GM19043 (cell line): ENCODE measurements at regions not wholly inside any gene's neighbourhood (a gene's known extent, or its start where the extent isn't known, plus 50 kb on each side); places are given as distances from the start of the nearest gene placed in this dataset.
A peak's percentile ranks its signal among the peaks of the same experiment; 100 is the strongest.

Experiments used
- ATAC-seq: cut with Tn5 transposase; IDR thresholded peaks from one replicate; pipeline ENCODE4 v1.9.1; 2021; ENCODE audit warnings: low read depth; ENCODE audit not compliant: unreplicated experiment

GRCh38 chr3:193843474-193844301 lies 250.7 kb downstream of the OPA1 start:
- peak; percentile 56 for ATAC-seq

DNA sequence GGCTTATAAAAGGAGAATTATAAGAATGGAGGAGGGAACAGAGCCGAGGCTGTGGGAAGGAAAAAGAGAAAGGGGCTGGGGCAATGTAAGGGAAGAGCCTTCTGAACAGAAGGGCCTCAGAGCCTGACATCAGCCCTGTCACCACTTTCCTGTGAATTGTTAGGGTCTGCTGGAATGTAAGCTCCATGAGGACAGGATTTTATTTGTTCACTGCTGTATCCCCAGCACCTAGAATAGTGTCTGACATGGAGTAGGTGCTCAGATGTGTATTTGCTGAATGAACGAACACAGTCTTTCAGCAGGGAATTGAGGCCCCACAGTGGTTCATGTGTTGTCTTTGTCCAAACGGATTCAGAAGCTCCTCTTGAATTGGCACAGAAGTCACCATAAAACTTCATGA lies 251.5 kb downstream of the OPA1 start:
- ATAC-seq, result no peak

DNA sequence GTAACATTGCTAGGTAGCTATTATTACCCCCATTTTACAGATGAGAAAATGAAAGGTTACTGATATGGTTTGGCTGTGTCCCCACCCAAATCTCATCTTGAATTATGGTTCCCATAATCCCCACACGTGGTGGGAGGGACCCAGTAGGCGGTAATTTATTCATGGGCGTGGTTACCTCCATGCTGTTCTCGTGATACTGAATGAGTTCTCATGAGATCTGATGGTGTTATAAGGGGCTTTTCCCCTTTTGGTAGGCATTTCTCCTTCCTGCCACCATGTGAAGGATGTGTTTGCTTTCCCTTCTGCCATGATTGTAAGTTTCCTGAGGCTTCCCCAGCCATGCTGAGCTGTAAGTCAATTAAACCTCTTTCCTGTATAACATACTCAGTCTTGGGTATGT lies 252.1 kb downstream of the OPA1 start:
- no peak for ATAC-seq

GRCh38 chr3:193846569-193846968 lies 253.6 kb downstream of the OPA1 start:
- ATAC-seq, result no peak

GRCh38 chr3:193847402-193847801 lies 254.4 kb downstream of the OPA1 start:
- no peak for ATAC-seq

- ATAC-seq, result no peak
Measured at GRCh38 chr3:193848547-193848946, 255.5 kb downstream of the OPA1 start.

- no peak for ATAC-seq
Measured at GRCh38 chr3:193850084-193850619, 257.1 kb downstream of the OPA1 start.

- no peak for ATAC-seq
Measured at GRCh38 chr3:193851428-193851847, 258.4 kb downstream of the OPA1 start.

- ATAC-seq, result no peak
Measured at GRCh38 chr3:193851941-193852674, 259.1 kb downstream of the OPA1 start.

- ATAC-seq, result no peak
Measured at GRCh38 chr3:193852901-193853300, 259.9 kb downstream of the OPA1 start.

DNA sequence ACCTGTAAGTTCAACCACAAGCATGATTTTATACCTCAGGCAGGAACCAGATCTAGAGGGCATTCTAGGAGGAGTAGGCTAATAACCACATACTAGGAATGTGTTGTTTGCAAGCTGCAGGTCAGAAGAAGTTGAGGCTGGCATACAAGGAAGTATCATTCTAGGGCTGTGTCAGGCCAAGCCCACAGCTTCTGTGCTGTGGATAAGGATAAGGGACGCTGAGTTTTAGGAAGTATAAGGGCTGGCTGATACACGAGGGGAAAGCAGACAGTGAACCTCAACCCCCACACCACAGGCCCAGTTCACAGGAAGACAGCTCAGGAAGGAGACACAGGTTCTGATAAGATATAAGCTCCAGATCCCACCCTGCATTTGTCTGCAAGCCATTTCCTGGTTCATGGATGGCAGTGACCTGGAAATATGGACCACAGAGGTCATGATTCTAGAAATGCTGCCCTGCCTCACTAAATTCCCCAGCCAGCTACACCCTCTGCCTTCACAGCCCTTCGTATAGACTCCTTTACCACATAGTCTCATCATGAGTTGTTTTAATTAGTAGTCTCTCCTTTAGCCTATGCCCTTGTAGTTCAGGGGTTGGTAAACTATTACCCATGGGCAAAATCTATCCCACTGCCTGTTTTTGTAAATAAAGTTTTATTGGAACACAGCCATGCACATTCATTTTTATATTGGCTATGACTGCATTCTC lies 260.7 kb downstream of the OPA1 start:
- ATAC-seq, result no peak

- no peak for ATAC-seq
Measured at GRCh38 chr3:193857996-193858395, 265.0 kb downstream of the OPA1 start.

DNA sequence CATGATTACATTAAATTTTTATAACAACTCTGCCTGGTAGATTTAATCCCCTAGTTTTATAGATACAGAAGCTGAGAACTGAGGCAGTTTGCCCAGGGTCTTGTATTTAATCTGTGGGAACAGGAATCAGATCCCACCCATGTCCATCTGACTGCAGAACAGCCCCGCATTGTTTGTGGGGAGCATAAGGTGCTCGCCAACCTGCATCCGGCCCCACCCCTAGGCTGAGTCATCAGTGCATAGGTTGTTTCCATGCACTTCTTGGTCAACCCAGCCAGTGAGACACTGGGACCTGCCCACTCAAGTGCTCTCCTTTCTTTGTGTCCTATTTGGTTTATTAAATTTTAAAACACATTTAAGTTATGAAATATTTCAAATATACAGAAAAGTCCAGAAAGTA lies 266.2 kb downstream of the OPA1 start:
- no peak for ATAC-seq

DNA sequence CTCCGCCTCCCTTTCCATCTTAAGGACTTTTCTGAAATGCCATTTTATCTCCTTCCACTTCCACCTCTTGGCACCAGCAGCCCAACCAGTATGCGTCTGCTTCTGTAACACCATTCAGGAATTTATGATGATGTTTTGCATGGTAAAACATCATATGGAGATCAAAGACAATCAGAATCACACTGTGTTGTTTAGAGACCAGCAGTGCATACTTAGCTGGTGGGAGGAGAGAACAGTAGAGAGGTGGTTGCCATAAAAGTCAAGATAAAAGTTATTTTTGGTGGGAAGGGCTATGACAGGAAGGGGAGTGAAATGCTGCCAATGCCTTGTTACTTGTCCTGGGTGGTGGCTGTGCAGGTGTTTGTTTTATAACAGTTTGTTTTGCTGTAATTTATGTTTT lies 268.0 kb downstream of the OPA1 start:
- ATAC-seq, result no peak

DNA sequence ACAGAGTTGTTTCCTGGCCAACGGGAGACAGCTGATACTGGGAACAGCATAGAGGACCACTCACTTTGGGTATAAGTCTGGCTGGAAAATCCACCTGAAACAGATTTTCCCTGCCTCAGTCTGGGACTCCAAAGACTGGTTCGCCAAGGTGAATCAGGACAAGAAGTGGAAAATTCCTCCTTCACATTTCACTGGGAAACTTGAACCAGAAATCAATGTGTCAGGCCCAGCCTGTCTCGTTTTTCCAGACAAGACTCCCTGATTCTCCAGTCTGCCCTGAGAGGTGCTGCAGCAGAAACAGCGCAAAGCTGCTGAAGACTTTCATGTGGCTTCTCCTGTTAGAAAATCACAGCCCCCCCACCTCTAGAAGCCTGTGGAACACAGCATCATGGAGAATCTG lies 269.8 kb downstream of the OPA1 start:
- no peak for ATAC-seq

DNA sequence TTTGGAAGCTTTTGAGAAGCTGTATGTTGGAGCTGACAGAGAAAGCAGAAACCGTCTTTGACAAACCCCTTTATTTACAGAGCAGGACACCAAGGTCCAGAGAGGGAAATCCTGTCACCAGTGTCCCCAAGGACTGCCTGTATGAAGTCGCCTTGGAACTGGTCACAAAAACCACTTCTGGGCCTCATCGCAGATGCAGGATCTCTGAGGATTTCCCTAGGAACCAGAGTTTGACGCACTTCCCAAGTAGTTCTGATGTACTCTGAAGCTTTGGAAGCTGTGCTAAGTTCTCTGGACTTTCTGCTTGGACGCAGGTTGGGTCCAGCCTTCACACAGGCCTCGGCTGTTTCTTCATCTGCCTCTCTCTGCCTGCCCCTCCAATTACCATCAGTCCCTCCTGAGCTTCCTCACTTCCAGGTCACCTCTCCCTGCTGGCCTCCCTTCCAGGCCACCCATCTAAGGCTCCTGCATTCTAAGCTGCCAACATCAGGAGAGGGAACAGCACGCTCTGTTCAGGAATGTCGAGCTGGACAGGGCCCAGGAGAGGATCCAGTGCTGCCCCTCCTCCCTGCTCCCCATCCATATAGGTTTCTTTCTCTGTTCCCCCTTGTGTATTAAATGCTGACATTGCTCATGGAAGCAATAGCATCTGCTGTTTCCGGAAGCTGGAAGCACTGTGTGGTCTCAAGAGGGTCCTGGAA lies 270.8 kb downstream of the OPA1 start:
- no peak for ATAC-seq

- ATAC-seq, result peak; percentile 83
Measured at GRCh38 chr3:193865339-193865738, 270.6 kb upstream of the HES1 start.

- ATAC-seq, result no peak
Measured at GRCh38 chr3:193865896-193866480, 270.0 kb upstream of the HES1 start.

- ATAC-seq, result peak; percentile 33
Measured at GRCh38 chr3:193868590-193868989, 267.4 kb upstream of the HES1 start.
